GM19438 (cell line): ENCODE measurements at regions not wholly inside any gene's neighbourhood (a gene's known extent, or its start where the extent isn't known, plus 50 kb on each side); places are given as distances from the start of the nearest gene placed in this dataset.
A peak's percentile ranks its signal among the peaks of the same experiment; 100 is the strongest.

Experiments
- ATAC-seq: cut with Tn5 transposase; IDR thresholded peaks from one replicate; pipeline ENCODE4 v1.9.1; 2021; ENCODE audit warnings: low read depth; ENCODE audit not compliant: unreplicated experiment

DNA sequence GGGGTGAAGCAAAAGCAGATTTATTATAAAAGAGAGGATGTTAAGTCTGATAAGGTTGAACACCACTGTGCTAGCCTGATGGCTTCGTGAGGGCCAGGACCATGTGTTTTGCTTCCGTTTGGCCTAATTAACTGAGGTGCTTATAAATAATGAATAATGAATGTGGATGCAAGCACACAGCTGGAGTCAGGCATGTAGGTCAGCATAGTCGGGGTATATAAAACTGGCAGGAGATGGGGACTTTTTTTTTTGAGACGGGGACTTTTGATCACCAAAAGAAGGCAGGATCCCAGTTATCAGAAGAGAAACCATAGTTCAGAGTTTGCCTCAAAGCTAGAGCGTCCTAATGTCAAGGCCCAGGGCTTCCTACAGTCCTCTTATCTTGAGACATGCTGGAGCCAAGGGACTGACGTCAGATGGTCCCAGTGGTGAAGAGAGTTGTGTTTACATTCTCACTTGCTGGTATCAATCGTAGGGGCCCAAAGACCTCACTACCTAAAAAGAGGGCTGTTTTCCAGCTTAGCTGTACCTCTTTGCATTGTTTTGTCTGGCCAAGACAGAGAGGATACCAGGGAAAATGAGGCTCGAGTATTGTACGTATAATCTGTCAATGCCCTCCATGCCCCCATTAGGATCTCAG lies 50.4 kb downstream of the RTL9 start:
- no peak for ATAC-seq

DNA sequence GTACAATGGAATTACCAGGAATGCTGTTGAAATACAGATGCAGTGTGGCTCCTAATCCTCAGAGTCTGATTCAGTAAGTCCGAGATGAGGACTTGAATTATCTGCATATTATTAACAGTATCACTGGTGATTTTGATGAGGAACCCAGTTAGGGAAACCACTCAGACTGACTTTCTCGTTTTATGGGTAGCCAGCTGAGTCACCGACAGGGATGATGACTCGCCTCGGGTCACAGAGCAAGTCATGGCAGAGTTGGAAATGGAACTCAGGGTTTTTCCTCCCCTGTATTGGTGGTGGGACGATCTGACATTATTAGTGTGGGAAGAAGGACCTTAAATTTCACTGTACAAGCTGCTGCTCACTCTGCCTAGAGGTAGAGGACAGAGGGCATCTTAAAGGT lies 51.3 kb downstream of the RTL9 start:
- ATAC-seq = no peak

DNA sequence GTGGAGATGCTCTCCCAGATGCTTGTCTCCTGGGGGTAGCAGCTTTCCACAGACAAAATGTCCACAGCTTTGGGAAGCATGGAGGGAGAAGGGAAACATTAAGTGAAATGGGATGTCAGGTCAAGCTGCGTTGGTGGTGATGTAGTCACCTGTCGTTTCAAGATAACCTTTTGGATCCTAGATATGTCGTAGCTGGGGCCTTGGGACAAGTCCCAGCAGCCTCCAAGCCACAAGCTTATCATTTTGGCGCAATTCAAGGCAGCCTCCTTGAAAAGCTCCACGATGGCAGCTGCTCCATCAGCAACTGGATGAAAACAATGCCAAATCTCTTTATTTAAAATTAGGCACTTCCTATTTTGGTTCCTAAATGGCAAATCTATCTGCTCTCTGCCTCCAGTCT lies 52.0 kb downstream of the RTL9 start:
- no peak for ATAC-seq

DNA sequence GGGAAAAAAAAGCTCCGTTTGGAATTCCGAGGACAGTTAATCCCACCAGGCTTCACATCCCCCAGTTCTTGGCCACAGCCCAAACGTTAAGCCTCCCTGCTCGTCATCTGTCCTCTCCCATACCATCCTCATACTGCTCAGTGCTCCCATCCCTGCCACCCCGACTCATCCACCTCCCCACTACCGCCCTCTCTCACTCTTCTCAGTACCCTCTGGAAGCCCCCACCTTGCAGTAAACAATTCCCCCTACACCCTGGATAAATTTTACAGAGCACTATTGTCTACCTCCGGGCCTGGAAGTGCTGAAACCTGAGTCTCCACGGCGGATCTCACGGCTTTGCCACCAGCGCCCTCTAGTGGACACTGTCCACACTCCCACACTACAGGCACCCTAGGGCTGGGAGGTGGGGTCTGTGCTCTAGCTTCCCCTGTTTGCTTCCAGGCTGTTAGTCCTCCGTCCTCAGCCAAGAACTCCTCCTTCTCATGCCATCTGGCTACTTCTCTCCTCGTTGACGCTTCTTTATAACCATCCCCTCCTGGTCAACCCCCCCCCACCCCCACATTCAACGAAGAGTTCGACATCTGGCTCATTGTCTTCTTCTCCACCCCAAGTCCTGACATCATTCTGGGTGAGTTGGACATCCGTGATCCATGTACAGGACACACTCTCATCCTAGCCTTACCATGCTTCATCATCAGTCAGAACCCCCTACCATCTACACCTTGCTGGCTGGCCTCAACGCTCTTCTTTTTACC lies 54.5 kb downstream of the RTL9 start:
- ATAC-seq = peak; percentile 82

DNA sequence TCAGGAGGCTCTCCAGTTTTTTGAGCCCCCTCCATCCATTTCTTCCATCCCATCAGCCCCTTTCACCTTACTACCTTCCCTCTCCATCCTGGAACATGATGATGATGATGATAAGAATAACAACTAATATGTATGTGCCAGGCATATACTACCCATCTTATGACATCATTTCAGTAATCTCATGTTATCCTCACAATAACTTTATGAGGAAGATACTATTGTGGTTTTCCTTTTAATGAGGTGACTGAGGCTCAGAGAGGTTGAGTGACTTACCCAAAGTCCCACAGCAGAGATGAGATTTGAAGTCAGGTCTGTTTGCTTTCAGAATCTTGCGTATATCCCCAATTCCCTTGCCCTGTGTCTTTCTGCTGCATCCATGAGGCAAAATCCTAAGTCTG lies 55.1 kb downstream of the RTL9 start:
- ATAC-seq = no peak

DNA sequence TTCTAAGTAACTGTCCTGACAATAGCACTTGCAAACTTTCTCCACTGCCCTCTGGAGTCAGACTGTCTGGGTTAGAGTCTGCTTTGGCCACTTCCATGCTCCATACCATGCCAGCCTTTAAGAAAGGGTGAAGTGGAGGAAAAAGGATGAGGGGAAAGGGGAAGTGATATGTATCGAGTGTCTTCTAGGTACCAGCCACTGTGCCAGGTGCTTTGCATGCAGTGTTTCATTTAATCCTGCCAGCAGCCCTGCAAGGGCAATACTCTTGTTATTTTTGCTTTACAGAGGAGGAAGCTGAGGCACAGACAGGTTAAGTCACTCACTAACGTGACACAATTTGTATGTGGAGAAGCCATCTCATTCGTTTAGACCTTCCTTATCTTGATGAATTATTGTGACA lies 55.6 kb downstream of the RTL9 start:
- ATAC-seq = no peak

DNA sequence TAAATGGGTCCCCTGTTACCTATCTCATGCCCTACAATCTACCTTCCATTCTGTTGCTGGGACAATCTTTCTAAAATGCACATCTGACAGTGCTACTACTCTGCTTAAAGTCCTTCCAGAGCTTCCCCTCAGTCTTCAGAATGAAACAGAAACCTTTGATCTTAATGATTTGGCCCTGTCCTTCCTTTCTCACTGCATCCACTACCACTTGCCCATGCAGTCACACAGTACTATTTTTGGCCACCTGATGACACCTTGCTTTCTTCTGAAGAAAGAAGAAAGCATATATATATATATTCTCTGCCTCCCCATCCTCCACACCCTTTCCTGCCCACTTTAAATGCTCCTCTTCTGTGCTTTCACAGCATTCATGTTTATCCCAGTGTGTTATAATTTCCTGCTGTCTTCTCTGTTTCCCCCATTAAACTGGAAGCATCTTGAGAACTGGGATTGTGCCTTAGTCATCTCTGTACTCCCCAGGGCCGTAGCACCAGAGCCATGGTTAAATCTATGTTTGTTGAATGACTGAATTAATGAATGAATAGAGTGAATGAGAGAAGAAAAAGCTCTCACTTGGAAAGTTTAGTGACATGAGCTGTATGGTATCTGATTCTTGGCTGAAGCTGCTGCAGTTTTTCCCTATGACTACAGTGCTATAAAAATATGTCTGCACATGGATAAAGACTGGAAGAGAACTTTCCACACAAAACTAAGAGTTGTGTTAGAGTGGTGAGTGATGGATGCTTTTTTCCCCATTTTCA lies 56.2 kb downstream of the RTL9 start:
- no peak for ATAC-seq

DNA sequence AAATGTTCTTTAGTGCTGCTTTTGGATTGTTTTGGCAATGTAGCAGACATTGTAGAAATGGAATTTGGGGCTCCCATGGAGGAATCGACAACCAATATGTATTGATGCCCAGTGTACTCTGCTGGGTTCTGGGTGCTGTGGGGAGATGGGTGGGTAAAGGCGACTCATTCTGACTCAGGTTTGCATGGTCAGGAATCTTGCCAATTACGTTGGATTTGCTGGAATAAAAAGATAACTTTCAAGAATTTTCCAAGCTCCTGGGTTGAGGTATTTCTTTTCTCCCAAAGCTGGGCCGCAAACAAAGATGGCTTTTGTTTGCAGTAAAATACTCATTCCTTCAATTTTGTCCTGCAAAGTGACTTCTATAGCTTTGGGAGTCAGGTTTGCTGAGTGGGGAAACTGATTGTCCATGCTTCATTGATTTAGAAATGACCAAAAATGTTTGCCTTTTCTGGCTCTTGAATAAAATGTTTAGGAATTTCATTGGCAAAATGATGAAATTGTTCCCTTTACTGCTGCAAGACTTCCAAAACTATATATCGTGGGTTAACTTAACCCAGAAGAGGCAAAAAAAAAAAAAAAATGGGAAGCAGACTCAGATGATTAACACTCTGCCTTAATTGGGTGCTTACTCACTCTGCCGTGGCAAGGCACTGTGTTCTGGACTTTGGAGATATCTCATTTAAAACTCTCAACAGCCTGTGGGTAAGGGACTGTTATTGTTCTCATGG lies 57.0 kb downstream of the RTL9 start:
- no peak for ATAC-seq

DNA sequence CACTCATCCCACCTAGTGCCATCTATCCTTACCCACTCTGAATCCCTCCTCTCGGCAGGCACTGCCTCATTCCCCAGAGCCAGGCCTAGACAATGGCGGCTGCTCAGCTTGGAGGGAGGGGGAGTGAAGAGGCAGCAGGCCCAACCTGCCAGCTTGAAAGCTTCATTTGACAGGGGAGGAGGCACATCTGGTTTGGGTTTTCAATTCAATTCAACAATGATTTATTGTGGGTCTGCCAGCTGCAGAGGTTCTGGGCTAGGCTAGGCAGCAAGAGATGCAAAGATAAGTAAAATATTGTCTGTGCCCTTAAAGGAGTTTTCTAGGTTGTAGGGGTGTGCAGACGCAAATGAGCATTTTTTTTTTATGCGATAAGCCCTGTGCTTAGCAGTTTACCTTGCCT lies 58.5 kb downstream of the RTL9 start:
- ATAC-seq = no peak

DNA sequence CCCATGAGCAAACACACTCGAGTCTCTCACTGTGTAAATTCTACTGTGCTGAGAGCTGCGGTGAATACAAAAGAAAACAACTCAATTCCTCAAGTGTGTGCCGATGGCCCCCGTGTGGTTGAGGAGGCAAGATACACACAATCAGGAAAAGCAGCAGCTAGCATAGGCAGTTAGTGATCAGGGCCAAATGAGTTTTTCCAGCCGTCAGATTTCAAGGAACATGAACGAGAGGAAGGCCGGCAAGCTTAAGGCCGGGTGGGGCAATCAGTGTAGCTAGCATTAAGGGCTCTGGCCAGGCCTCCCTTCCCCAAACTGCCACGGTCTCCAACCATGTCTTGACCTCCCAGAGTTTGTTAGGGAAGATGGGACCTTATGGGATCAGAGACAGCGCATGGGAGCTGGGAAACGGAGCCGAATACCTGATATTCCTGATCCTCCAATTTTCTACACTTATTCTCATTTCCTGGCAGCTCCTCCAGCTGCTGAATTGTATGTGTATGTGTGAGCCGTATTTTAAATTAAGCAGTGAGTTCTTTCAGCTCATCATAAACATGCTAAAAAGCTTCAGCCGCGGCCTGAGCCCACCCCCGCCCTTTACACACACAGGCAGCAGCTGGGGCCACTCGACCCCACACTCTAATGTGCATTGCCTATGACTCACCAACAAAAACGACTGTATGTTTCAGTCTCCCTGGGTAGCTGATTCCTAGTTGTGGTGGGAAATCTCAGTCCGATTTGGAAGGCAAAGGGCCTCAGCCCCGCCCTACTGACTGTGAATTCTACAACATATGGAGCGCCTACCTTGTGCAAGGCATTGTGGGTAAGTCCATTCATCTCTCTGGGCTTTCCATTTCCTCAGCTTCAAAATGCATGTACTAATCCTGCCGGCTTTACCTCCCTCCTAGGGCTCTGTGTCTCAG lies 59.9 kb downstream of the RTL9 start:
- no peak for ATAC-seq

DNA sequence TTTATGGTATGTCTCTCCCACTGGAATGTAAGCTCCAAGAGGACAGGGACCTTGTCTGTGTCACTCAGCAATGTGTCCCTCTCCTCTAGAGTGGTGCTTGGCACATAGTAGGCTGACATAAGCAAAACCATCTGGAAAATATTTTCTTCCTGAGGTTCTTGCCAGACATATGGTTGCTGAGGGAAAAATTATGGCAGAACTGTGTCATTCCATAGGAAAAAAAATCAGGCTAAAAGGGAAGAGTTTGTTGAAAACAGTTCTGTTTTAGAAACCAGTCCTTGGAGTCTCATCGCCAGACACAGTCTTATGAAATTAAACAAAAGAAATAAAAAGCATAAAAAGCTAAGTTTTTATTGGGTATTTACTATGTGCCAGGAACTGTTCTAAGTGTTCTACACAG lies 60.9 kb downstream of the RTL9 start:
- ATAC-seq = no peak

DNA sequence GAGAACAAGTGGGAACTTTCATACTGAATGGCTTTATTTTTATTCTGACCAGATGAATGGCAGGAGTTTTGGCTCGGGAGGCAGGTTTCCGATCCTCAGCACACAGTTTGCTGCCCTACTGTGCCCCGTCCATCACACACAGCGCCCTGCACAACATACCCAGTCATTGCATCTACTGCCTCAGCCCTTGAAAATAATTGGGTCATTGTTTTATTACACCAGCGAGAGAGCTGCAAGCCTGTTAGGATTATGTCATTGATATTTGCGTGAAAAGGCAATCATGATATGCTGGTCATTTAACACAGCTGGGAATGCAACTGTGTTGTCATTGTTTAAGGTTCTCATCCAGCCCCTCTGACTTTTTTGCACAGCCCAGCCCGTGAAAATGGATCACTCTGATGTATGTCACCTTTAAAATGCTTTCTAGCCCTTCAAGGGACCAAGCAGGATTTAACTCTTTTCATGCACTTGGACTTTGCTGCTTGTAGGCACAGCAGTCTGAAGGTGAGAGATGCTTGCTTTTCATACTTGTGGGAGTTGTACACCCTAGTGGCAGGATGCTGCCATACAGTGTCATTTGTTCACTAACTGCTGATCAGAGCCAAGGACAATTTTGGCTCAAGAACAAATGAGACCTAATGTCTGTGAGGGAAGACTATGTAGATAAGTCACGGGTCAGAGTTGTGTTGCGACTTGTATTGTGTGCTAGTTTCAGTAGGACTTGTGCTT lies 62.3 kb downstream of the RTL9 start:
- ATAC-seq = no peak

DNA sequence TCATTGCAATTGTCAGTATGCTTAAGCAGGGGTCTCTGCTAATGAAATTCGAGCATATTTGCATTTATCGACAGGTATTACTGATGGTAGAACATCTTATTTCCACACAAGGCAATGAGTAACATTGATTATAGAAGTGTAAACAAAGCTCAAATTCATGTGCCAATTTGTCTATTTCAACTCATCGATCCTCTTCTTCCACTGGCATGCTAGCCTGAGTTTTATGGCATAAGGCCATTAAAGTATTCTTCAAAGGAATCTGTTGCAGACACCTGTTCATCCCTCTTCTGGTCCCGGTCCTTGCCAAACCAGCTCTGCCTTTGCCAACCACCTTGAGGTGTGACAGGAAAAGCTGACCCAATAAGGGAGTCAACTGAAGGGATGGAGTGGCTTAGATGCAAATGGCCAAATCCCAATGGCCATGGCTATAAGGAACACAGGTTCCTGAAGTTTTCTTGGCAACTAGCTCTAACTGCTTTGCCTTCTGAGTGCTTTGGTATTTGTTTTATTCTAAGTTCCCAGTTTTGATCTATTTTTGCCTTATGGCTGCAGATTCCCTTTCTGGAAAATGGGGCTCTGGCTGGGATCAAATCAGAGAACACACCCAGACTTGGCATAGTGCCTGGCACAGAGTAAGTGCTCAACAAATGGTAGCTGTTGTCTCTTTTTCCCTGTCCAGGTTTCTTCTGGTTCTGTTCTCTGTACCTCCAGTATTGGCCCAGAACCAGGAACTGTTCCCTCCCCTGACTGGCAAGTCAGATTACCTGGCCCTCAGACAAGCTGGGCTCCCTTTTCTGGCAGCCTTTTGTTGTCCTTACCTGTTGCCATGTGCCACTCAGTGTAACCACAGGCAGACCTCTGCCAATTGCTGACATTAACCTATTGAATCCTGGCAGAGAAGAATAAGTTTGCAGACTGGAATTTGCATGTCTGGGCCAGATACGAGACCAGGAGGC lies 63.1 kb downstream of the RTL9 start:
- ATAC-seq = no peak

DNA sequence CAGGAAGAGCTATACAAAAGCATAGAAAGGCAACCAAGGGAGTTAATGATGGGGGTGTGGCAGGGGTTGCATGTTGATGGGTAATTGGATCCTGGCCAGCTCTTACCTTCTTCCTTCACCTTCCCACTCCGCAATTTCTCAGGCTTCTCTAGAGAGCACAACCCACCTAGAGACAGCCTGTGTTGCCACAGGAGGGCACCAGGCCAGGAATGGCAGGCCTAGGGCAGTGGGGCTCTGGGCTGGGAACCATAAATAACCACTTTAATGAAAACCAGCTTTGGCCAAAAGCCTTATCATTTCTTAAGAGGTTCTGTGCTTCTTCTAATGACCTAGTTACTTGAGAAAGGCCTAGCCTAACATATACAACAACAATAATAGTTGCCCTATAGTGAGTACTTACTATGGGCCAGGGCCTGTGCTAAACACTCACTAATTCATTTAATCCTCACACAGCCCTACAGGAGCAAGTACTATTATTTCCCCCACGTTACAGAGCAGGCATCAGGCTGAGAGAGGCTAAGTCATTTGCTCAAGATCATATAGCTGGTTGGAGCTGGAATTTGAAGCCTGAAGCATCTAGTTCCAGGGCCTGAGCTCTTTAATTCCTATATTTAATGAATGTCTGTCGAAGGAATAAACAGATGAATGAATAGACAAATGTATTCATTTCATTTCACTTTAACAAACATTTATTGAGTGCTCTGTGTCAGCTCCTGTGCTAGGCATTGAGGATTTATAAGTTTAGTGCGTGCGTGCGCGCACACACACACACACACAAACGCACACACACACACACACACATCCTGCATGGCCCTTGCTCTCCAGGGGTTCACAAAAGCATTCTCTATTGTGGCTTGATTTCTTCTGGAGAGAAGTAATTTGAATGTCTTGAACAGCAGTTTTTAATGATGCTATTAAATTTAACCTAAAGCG lies 66.8 kb downstream of the RTL9 start:
- ATAC-seq = no peak

DNA sequence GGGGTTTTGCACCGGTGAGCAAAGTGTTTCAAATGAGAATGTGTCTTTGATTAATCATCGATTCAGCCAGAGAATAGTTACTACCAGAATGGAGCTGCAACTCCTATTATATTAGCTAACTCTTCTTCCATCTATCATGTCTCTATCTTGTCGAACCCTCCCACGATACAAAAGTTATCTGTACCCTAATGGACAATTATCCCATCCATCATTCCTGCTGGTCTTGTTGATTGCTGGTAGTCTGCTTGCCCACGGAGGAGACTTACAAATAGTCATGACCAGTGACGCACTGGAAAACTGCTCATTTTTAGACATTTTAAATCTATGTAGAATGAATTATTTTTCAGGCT lies 67.5 kb downstream of the RTL9 start:
- no peak for ATAC-seq

DNA sequence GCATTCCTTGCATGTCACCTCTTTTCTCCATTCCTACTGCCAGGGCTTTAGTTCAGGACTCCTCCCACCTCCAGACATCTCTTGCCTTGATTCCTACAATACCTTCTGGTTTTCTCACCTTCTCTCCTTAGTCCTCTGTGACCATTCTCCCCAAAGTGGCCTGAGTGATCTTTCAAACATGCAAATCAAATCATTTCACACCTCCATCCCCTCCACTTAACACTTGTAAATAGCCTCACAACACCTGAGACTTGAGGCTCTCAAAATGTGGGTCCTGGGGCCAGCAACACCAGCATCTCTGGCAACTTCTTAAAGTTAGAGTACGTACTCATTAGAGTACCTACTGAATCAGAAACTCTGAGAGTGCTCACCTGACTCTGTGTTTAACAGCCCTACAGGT lies 68.4 kb downstream of the RTL9 start:
- no peak for ATAC-seq

DNA sequence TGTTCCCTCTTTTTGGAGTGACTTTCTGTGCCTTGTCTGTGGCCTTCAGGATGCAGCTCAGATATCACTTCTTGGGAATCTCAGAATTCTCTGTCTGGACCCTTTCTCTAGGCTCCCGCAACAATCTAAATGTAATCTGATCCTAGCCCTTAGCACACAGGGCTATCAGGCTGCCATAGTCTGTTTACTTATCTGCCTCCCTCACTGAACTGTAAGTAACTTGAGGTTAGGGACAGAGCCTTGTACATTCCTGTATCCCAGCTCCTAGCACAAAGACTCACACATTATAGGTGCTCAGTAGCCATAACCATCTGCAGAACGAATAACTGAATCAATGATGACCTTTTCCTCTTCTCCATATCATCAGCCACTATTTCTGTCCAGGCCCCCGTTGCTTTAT lies 69.5 kb downstream of the RTL9 start:
- no peak for ATAC-seq
